ENCODE measurements at regions not wholly inside any gene's neighbourhood (a gene's known extent, or its start where the extent isn't known, plus 50 kb on each side); places are given as distances from the start of the nearest gene placed in this dataset.
A peak's percentile ranks its signal among the peaks of the same experiment; 100 is the strongest.

GRCh38 chr5:10162468-10162867, 87.2 kb downstream of the ATPSCKMT start:
- Histone ChIP-seq H3K4me2 (ENCODE audit: low read depth, low read length) (no peak overlapping the region), H3K4ac (ENCODE audit: low read depth, low read length) (no peak overlapping the region), H3K36me3 (ENCODE audit: control insufficient read depth, insufficient read depth, low read length) (no peaks in the 10 kb centered on the region), H4K20me1 (ENCODE audit: insufficient read depth, low read length) (no peaks in the 10 kb centered on the region), H3K79me1 (ENCODE audit: low read depth in 1 of 2, low read length in 2 of 2) (no peaks in the 10 kb centered on the region), H3K27me3 (ENCODE audit: control insufficient read depth, insufficient read depth, low read length) (peaks cover 5% of the 10 kb centered on the region), H2AK9ac (replicated peaks; ENCODE audit: low read depth, low read length, poor library complexity) (no peak overlapping the region), H3K9ac (ENCODE audit: low read depth, low read length) (no peak overlapping the region), H4K8ac (ENCODE audit: low read depth in 2 of 2, low read length in 2 of 2) (no peak overlapping the region), H3K56ac (ENCODE audit: extremely low read depth, insufficient read depth, low read length) (no peak overlapping the region), H2BK120ac (ENCODE audit: low read depth, low read length) (no peak overlapping the region), H3K18ac (ENCODE audit: low read depth, low read length) (no peak overlapping the region), H2BK5ac (ENCODE audit: low read depth, low read length, poor library complexity, severe bottlenecking) (no peak overlapping the region), H3K4me1 (ENCODE audit: control insufficient read depth, insufficient read depth, low read length) (no peaks in the 10 kb centered on the region), H3K23ac (ENCODE audit: low read depth, low read length) (no peak overlapping the region), H2BK20ac (ENCODE audit: low read depth, low read length) (no peak overlapping the region), H4K91ac (ENCODE audit: insufficient read depth, low read depth, low read length) (no peak overlapping the region), H2AK5ac (ENCODE audit: low read depth, low read length) (no peak overlapping the region), H3K4me3 (ENCODE audit: insufficient read depth, low read depth, low read length) (no peak overlapping the region), H2BK15ac (ENCODE audit: low read depth, low read length) (no peak overlapping the region), H3K9me1 (ENCODE audit: insufficient read depth, low read length) (no peaks in the 10 kb centered on the region), H3K14ac (replicated peaks; ENCODE audit: low read depth, low read length) (no peak overlapping the region), H3K27ac (ENCODE audit: insufficient read depth, low read length) (no peak overlapping the region), H3K9me3 (ENCODE audit: control insufficient read depth, insufficient read depth, low read length) (peaks cover 7% of the 10 kb centered on the region), H2AFZ (replicated peaks; ENCODE audit: low read length, poor library complexity) (no peak overlapping the region), H4K5ac (ENCODE audit: low read depth, low read length) (no peak overlapping the region)
- in situ Hi-C loops (cut with MboI; ENCODE audit: low sequenced_read_pairs) (no loop called here), dilution Hi-C loops (cut with HindIII; ENCODE audit: low sequenced_read_pairs, unreplicated experiment) (no loop called here), intact Hi-C loops (cut with micrococcal nuclease) (no loop called here)
- ChIA-PET POLR2A (ENCODE audit: unreplicated experiment) (no interaction called here), CTCF (interaction anchor here (0.7 kb wide), 1 partner anchor 124 kb away, joined by 4 read pairs; no protein-coding TSS in a partner anchor)
- no peak for DNase-seq
- ATAC-seq (ENCODE audit: low read depth) = peak; percentile 24; the same call in 1 of the 2 replicates
- no TSS peak for BruUV-seq (replicated peaks)
- no peak for TF ChIP-seq CHD1 (IDR thresholded peaks at IDR 0.05; ENCODE audit: low read depth, low read length)
- TF ChIP-seq USF2 (IDR thresholded peaks at IDR 0.05; ENCODE audit: low read depth, low read length) = no peak
- TF ChIP-seq BHLHE40 (IDR thresholded peaks at IDR 0.05; ENCODE audit: low read depth, low read length) = no peak
- TF ChIP-seq ELK1 (IDR thresholded peaks at IDR 0.05; ENCODE audit: borderline replicate concordance, low read depth, low read length) = no peak
- TF ChIP-seq FOS (IDR thresholded peaks at IDR 0.05; ENCODE audit: low read depth, low read length) = no peak
- no peak for TF ChIP-seq POLR2A (IDR thresholded peaks at IDR 0.05; ENCODE audit: low read depth, low read length)
- no peak for TF ChIP-seq SMC3 (IDR thresholded peaks at IDR 0.05; ENCODE audit: low read depth, low read length)
- no peak for TF ChIP-seq RFX5 (IDR thresholded peaks at IDR 0.05; ENCODE audit: low read depth, low read length)
- TF ChIP-seq MAFK (IDR thresholded peaks at IDR 0.05; ENCODE audit: low read depth, low read length) = no peak
- whole genome bisulfite sequencing, 2 experiments (ENCODE audit: extremely low coverage in 2 of 2, insufficient read length in 1 of 2) = 60% methylated on average over 1 of the region's 5 CpGs; no CpG with 5 or more reads in 1 of the 2 experiments

Measured in IMR-90 (cell line).